HG03565 (cell line): ENCODE measurements at regions not wholly inside any gene's neighbourhood (a gene's known extent, or its start where the extent isn't known, plus 50 kb on each side); places are given as distances from the start of the nearest gene placed in this dataset.
"Not testable (repeated sequence)": the region's sequence is repeated elsewhere in the genome, so short reads cannot be mapped to it uniquely, and the experiment has no call there.

Experiments
- ATAC-seq: cut with Tn5 transposase; IDR thresholded peaks from one replicate; pipeline ENCODE4 v1.9.1; 2021; ENCODE audit warnings: mild to moderate bottlenecking, moderate library complexity; ENCODE audit not compliant: unreplicated experiment

DNA sequence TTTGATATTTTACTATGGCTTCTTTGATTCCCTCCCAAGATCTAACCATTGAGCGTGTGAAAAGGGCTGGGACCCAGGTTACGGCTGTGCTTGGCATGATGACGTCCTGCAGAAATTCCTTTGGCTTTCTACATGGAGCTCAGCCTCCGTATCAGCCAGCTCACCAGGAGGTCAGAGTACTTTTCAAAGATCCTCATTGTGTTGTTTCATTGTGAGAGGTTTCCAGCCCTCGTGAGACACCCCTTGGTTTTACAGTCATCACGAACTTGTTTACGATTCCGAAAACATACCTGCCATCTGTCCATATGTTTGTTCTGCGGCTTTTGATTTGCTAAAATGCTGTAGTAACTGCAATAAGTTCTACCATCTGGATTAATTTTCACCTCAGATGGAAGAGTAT, 453.1 kb downstream of the TMEM121 start:
- no peak for ATAC-seq

DNA sequence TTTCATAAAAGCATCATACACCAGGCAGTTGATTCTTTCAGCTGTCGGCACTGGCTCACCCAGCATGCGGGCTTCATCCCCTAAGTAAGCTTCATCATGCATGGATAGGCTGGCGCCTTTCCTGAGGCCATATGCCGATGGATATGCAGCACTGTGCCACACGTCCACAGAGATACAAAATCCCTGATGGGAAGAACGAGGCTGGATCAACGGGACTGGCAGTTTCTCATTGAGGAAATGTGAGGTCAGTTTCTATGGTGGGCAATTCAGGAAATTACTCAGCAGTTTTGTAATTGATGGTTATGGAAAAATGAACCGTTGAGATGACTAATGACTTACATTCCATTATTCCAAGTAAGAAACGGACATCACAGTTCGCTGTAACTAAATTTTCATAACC, 453.8 kb downstream of the TMEM121 start:
- ATAC-seq, result no peak

DNA sequence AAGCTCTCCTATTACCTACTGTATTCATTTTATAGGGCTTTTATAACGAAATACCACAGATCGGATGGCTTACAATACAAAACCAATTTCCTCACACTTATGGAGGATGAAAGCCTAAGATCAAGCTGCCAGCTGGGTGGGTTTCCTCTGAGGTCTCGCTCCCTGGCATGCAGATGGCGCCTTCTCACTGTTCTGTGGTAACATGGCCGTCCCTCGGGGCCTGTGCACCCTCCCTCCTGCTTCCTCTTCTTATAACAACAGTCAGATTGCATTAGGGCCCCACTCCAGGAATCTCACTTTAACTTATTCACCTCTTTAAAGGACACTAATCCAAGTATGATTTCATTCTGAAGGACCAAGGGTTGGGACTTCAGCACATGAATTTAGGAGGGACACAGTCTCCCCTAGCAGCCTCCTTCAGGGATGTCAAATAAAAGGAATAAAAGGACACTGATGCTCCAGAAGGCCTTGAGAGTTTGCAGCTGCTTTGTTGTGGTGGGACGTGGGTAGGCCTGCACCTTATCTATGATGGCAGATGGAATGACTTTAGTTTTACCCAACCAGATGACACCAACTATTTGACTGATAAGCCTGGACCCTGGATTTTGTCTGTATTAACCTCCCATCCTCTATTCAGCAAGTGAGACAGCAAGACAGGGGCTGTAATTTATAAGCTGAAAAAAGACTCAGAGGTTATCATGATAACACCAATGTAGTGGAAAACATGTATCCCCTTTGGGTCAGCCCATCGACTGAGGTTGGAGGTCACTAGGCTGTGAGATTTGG, 455.3 kb downstream of the TMEM121 start:
- ATAC-seq, result not testable (repeated sequence)

DNA sequence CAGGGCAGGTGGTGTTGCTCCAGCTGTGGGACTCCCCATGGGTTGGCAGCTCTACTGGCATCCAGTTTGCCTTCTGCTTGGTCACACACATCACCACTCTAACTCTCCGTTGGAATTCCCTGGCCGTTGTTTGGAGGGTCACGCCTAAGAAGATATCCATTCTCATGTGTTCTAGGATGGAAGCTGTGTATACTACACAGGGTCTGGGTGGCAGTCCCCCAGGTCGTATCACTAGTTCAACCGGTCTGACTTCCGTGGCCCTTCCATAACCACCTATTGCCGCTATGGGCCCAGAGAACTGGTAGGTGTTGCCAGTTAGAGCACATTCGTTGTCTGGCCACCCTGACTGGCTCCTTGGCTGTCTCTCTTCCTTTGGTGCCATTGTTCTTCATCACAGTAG, 456.3 kb downstream of the TMEM121 start:
- no peak for ATAC-seq

DNA sequence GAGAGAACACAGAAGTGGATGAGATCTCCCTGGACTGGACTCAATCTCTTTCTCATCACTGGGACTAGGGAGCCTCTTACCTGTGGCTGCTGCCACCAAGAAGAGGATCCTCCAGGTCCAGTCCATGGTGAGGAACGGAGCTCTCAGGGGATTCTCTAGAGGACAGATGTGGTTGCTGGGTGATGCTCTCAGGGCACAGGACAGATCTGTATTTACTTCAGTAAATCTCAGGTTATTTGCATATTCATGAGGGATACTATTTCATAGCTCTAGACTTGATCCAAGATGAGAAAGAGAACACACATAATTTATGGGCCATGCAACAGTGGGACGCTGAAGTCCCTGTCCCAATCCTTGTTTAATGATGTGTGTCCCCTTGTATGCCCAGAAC, 460.5 kb downstream of the TMEM121 start:
- ATAC-seq, result no peak

DNA sequence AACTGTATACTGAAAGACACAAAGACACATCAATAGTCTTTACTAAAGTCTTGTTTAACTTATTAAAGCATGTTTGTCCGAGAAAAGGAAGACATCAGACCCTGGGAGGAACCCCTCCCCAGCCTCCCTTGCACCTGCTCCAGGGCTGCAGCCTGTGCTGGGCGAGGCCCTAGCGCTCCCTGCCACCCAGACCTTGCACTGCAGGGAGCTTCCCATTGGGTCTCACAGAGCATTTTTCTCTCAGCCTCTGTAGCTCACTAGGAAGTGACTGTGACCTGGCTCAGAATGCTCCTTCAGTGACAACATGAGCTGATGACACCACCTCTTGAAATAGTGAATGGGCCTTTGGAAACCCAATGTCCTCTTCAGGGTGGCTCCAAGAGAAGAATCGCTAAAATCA, 461.2 kb downstream of the TMEM121 start:
- ATAC-seq, result no peak

DNA sequence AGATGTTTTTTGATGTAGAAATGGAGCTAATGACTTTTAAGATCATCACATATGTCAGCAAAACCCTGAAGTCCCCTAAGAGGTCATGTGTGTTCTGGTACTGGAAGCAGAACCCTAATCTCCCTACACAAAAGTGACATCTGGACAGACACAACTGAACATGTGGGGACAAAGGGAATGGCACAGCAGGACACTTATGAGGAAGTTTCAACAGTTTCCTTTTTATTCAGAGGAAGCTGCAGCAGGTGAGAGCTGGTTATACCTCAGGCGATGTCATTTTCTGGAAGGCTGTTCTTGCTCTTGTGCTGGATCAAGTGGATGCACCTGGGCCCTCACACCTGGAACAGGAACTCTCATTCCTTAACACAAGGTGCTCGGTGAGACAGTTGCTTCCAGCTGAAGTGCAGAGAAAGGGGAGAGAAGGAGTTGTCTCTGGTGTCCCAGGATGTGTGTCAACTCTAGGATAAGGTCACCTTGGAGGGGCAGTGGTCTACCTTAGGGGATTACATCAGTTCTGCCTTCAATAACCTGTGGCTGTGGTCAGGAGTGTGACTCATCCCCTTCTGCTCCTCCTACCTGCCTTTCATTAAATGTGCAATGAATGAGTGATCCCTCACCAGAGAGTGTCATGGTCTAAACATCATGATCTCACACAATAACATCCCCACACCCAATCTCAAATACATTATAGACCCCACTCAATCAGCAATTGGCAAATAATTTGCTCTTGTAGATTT, 463.4 kb downstream of the TMEM121 start:
- ATAC-seq, result no peak

DNA sequence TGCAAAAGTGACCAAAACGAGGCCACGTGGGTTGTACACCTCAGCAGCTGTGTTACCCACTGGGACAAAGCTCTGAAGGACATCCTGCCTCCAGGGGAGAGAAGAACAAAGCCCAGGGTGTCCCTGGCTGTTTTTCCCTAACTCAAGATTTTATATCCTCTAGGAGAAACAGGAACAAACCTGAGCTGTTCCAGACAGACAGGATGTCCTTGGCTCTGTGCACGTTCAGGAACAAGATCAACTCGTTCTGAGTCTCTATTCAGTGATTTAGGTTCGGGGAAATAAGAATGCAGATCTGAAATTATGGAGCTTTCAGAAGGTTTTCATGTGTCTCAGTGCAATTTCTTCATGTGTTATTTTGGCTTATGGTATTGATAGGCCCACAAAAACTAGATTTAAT, 465.3 kb downstream of the TMEM121 start:
- not testable (repeated sequence) for ATAC-seq

DNA sequence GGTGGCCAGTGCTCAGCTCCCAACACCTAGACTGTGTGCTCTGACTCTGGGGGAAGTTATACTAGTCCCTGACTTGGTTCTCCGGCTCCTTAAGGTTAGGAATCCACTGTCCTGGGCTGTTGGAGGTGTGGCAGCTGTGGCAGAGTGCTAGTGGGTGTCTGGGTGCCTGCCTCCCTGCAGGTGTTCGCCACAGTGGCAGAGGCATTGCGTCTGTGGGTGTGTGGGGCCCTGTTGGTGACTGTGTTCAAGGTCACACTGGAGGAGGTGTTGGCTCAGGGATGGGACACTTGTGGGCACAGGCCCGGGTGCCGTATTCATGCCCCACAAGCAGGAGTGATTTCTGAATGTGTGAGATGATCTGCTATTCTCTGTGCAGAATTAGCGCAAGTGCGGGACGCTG, 467.4 kb downstream of the TMEM121 start:
- no peak for ATAC-seq

DNA sequence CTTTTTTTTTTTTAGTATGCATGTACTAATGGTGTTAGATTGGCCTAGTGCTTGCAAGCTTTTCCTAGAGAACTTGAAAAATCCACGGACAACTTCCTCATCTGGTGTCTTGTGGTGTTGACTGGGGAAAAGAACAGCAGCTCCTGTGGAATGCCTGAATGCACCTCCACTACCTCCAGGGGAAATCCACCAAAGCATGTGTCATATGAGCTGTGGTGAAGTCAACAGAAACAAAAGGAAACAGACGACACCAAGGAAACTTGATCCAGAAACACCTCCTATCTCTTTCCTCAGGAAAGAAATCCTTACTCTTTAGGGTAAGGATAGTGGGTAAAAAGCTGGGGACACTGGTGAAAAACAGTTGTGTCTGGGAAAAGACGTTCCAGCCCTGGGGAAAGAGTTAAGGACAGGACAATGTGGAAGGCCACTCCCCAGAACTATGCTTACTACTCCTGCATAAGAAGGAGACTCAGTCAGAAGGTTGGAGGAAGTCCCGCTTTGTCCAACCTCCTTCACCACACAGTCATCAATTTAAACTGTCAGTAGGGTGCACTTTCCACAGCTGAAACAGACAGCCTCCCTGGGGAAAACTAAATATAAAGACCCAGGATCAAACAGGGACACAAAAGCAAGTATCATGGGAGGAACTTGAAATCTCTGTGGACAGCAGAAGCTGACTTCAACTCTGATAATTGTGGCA, 468.8 kb downstream of the TMEM121 start:
- ATAC-seq, result not testable (repeated sequence)

DNA sequence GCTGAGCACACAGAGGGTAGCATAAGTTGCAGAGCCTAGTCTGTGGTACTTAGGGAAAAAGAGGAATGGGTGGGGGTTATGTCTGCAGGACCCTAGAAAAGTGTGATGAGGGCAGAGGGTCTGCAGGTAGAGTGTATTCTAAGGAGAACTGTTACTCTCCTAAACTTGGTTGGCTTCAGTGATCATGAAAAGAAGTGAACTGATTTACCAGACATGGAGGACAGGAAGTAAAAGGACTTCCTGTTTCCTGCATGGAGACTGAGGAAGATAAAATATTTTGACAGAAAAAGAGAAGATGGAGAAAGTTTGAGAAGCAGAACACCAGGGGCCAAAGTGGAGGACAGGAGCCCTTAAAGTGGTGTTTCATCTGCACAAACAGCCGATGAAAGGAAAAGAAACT, 472.2 kb downstream of the TMEM121 start:
- not testable (repeated sequence) for ATAC-seq

DNA sequence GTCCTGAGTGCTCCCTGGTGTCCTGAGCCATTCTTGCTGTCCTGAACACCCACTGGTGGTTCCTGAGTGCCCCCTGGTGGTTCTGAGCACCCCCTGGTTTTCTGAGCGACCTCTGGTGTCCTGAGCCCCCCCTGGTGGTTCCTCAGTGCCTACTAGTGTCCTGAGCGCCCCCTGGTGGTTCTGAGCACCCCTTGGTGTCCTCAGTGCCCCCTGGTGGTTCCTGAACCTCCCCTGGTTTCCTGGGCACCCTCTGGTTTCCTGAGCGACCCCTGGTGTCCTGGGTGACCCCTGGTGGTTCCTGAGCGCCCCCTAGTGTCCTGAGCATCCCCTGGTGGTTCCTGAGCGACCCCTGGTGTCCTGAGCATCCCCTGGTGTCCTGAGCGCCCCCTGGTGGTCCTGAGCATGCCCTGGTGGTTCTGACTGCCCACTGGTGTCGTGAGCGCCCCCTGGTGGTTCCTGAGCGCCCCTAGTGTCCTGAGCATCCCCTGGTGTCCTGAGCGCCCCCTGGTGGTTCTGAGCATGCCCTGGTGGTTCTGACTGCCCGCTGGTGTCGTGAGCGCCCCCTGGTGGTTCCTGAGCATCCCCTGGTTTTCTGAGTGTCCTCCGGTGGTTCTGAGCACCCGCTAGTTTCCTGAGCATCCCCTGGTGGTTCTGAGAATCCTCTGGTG, 473.1 kb downstream of the TMEM121 start:
- ATAC-seq, result peak; percentile 66

DNA sequence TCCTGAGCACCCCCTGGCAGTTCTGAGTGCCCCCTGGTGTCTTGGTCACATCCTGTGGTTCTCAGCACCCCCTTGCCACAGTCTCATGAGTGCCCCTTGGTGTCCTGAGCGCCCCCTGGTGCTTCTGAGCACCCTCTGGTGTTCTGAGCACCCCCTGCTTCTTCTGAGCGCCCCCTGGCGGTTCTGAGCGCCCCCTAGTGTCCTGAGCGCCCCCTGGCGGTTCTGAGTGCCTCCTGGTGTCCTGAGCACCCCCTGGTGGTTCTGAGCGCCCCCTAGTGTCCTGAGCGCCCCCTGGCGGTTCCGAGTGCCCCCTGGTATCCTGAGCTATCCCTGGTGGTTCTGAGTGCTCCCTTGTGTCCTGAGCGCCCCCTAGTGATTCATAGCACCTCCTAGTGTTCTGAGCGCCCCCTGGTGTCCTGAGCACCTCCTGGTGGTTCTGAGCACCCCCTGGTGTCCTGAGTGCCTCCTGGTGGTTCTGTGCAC, 473.7 kb downstream of the TMEM121 start:
- peak; percentile 53 for ATAC-seq

DNA sequence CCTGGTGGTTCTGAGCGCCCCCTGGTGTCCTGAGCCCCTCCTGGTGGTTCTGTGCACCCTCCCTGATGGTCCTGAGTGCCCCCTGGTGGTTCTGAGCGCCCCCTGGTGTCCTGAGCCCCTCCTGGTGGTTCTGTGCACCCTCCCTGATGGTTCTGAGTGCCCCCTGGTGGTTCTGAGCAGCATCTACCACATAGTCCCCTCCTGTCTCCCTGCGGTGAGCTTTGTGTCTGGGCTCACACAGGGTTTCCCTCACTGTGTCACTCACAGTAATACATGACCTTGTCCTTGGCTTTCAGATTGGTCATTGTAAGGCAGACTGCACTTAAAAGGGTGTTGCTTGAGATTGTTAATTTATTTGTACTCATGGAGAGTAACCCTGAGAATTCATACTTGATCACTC, 474.9 kb downstream of the TMEM121 start:
- not testable (repeated sequence) for ATAC-seq

DNA sequence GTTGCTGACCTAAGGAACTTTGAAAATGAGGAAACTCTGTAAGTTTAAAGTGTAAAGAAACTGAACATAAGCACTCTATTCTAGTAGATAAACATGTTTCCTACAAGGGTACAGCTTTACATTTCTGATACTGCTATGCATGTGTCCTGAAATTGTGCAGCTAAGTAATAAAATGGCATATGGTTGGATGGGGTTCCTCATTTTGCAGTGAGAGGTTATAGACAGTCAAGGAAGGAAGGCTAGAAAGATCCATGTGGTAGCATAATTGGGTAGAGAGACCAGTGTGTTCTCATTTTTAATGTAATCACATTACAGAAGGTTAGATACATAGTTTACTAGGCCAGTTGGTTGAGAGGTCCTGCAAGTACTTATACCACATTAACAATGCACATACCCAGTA, 477.0 kb downstream of the TMEM121 start:
- no peak for ATAC-seq

DNA sequence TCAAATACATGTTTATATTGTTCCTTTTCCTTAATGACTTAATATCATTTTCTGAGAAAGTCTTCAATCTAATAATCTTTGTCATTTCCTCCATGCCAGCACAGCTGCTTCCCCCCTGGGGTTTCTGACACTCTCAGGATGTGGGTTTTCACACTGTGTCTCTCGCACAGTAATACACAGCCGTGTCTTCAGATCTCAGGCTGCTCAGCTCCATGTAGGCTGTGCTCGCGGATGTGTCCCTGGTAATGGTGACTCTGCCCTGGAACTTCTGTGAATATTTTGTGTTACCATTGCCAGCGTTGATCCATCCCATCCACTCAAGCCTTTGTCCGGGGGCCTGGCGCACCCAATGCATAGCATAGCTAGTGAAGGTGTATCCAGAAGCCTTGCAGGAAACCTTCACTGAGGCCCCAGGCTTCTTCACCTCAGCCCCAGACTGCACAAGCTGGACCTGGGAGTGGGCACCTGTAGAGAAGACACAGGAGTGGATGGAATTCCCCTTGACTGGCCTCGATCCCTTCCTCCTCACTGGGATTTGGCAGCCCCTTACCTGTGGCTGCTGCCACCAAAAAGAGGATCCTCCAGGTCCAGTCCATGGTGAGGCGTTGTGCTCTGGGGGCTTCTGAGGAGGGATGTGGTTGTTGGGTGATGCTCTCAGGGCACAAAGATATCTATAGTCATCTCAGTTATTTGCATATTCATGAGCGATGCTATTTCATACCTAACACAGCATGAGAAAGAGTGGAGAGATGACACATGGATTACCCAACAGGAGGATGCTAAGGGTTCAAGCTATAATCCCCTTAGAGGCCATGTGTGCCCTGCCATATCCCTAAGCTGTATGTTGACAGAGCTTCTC, 478.8 kb downstream of the TMEM121 start:
- ATAC-seq, result not testable (repeated sequence)

DNA sequence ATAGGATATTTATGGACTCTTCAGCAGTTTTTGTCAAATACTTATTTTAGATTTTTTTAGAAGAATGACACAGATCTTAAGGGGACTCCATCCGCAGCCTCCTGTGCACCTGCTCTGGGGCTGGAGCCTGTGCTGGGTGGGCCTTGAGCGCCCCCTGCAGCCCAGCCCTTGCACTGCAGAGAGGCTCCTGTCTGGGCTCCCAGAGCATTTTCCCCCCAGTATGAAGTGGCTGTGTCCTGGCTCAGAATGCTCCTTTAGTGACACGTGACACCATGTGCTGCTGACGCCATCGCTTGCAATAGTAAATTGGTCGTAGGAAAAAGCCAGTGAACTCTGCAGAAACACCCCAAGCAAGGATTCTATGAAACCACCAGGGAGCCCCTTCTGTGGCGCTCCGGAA, 479.7 kb downstream of the TMEM121 start:
- not testable (repeated sequence) for ATAC-seq

DNA sequence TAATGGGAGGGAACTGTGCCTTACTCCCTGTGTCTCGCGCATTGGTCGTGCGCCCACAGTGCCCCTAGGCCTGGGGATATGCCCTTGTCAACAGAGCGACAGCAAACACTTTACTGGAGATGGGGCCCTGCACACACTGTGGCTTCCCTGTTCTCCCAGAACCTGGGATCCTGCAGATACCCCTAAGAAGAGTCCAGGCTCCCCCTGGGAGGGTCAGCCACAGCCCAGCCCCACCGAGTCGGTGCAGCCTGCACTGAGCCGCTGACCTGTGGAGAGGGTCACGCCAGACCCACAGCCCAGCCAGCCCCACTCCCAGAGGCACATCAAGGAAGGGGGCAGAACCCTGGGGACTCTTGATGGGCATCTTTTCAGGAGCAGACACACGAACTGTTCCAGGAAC, 480.3 kb downstream of the TMEM121 start:
- ATAC-seq, result not testable (repeated sequence)

DNA sequence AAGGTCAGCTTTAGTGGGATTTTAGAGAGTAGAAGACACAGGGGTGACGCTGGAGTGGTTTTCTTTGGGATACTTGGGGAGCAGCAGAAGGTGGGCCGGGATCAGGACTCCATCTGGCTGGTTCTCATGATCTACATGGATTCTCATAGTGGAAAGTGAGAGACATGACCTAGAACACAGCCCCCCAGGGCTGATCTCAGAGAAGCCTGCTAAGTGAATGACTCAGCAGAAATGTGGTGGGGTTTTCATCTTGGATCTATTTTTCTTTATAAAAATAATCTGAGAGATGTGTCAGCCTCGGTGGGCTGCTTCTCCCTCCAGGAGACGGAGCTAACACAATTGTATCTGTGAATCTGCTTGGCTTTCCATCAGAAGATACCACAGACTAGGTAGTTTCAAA, 484.4 kb downstream of the TMEM121 start:
- ATAC-seq, result no peak
